ENCODE measurements at regions not wholly inside any gene's neighbourhood (a gene's known extent, or its start where the extent isn't known, plus 50 kb on each side); places are given as distances from the start of the nearest gene placed in this dataset.

DNA sequence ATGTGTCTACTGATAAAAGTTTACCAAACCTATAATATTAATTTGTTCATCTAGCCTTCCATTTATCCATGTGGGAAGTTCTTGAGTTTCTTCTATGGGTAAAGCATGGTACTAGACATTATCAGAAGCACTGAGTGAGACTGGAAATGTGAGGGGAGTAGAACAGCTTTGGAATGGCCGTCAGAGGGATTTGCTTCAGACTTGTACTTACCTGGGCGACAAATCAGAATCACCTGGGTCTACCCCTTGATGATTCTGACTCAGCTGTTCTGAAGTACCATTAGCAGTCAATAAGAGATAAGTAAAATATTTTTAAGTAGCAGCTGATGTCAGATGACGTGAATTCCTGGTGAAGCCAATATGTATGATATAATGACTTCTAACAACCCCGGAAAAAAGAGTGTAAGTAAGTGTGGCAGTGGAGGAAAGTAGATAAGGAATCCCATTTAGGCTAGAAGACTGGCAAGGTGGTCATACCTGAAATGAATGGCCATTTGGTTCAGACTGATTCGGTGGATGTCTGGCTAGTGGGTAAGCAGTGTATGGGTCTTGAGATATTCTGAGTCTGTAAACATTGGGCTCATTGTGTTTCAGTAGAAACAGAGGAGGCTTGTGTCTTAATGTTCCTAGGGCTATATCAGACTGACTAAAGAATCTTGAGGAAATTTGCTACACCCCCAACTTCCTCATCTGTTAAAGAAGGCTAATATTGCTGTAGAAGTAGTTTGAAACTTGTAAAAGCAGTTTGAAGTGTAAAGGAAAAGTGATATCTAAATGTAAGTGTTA is 409.2 kb downstream of the NKX6-1 start:
- no peak overlapping the region for H3K9ac ChIP-seq (ENCODE audit: low read length)
- H3K9me3 ChIP-seq (ENCODE audit: control insufficient read depth, low read depth, low read length): no peaks in the 10 kb centered on the region
- peaks cover 6% of the 10 kb centered on the region for H3K4me1 ChIP-seq (ENCODE audit: control insufficient read depth, low read depth, low read length)
- H3K4me3 ChIP-seq (ENCODE audit: low read length): no peak overlapping the region
- H3K27ac ChIP-seq (ENCODE audit: low read length): no peak overlapping the region
- H3K27me3 ChIP-seq (ENCODE audit: control insufficient read depth, insufficient read depth, low read length): no peaks in the 10 kb centered on the region
- no peaks in the 10 kb centered on the region for H3K36me3 ChIP-seq (ENCODE audit: control insufficient read depth, low read depth, low read length)

DNA sequence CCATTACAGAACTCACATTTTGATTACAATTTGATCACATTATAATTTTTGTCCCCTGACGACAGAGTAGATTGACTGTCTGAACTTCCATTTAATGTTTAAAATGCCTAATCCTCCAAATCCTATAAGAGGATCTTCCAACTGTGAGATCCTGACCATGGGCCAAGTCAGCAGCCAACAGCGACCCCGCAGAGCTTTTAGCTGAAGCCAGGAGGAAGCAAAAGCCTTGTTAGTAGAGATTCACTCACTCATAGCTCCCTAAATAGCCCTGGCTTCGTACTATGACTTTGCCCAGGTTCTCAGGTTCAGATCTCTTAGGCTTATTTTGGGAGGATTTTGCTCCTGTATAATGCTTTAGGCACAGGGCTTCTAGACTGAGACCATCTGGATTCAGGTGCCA is 413.1 kb downstream of the NKX6-1 start:
- Histone ChIP-seq H3K27me3 (ENCODE audit: control insufficient read depth, insufficient read depth, low read length) (no peaks in the 10 kb centered on the region), H3K27ac (ENCODE audit: low read length) (no peak overlapping the region), H3K4me1 (ENCODE audit: control insufficient read depth, low read depth, low read length) (peaks cover 6% of the 10 kb centered on the region), H3K9ac (ENCODE audit: low read length) (no peak overlapping the region), H3K9me3 (ENCODE audit: control insufficient read depth, low read depth, low read length) (no peaks in the 10 kb centered on the region), H3K4me3 (ENCODE audit: low read length) (no peak overlapping the region), H3K36me3 (ENCODE audit: control insufficient read depth, low read depth, low read length) (no peaks in the 10 kb centered on the region)

DNA sequence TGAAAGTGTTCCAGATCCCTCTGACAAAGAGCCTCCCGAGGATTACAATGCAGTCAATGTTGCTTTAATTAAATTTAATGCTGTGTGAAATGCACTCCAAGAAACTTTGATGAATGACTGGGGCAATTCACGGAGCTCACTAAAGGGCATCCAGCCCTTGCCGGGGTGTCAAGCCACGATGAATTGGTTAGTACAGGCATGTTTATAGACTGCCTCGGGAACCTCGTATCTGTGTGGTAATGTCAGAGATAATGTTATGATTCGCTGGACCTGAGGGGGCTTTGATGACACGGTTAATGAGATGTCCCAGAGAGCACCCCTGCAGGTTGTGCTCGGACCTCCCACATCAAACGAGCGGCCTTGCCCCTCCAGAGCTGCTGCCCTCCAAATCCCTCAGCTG is 428.8 kb downstream of the NKX6-1 start:
- no peaks in the 10 kb centered on the region for H3K36me3 ChIP-seq (ENCODE audit: control insufficient read depth, low read depth, low read length)

DNA sequence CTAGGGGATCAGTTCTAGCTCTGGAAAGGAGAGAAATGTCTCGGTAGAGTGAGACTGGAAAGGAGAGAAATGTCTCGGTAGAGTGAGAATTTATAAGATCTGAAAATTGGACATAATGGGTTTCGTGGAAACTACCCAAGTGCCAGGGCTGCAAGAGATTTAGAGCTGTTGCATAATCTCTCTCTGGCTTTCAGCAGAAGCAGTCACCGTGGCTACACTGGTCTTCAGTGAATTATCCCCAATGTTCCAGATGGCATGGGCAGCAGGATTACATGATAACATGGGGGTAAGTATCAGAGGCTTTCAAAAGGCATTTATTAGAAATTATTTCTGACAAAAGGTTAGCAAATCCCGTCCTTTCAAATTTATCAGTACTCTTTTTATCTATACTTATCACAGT is 435.5 kb downstream of the NKX6-1 start:
- H3K4me1 ChIP-seq (ENCODE audit: control insufficient read depth, low read depth, low read length): peaks cover under 1% of the 10 kb centered on the region
- H3K36me3 ChIP-seq (ENCODE audit: control insufficient read depth, low read depth, low read length): no peaks in the 10 kb centered on the region
- no peak overlapping the region for H3K27ac ChIP-seq (ENCODE audit: low read length)
- no peak overlapping the region for H3K4me3 ChIP-seq (ENCODE audit: low read length)
- no peaks in the 10 kb centered on the region for H3K9me3 ChIP-seq (ENCODE audit: control insufficient read depth, low read depth, low read length)
- H3K27me3 ChIP-seq (ENCODE audit: control insufficient read depth, insufficient read depth, low read length): no peaks in the 10 kb centered on the region
- no peak overlapping the region for H3K9ac ChIP-seq (ENCODE audit: low read length)

More for the DNA sequence above, 428.8 kb downstream of the NKX6-1 start:
- peaks cover 7% of the 10 kb centered on the region for H3K4me1 ChIP-seq (ENCODE audit: control insufficient read depth, low read depth, low read length)
- no peaks in the 10 kb centered on the region for H3K9me3 ChIP-seq (ENCODE audit: control insufficient read depth, low read depth, low read length)
- H3K27me3 ChIP-seq (ENCODE audit: control insufficient read depth, insufficient read depth, low read length): no peaks in the 10 kb centered on the region
- H3K4me3 ChIP-seq (ENCODE audit: low read length): no peak overlapping the region
- H3K27ac ChIP-seq (ENCODE audit: low read length): no peak overlapping the region
- no peak overlapping the region for H3K9ac ChIP-seq (ENCODE audit: low read length)

DNA sequence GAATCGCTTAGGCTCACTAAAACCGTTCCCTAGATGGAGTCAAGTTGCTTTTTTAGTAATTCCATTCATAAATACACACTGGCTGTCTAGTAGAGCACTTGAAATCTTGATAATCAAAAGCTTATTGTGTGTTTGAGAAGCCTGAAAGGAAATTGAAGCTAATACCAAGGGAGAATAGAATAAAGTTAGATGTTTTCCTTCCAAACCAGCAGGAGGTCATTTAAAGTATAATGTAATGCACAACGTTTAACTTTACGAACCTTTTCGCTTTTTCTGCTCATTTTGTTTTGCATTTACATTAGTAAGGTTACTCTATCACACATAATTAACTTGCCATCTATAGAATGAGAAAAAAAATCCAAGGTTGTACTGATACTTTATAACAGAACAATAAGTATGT is 440.9 kb downstream of the NKX6-1 start:
- no peak overlapping the region for H3K9ac ChIP-seq (ENCODE audit: low read length)
- H3K4me1 ChIP-seq (ENCODE audit: control insufficient read depth, low read depth, low read length): peaks cover 11% of the 10 kb centered on the region
- no peaks in the 10 kb centered on the region for H3K36me3 ChIP-seq (ENCODE audit: control insufficient read depth, low read depth, low read length)
- H3K4me3 ChIP-seq (ENCODE audit: low read length): no peak overlapping the region
- H3K27me3 ChIP-seq (ENCODE audit: control insufficient read depth, insufficient read depth, low read length): no peaks in the 10 kb centered on the region
- H3K27ac ChIP-seq (ENCODE audit: low read length): no peak overlapping the region
- H3K9me3 ChIP-seq (ENCODE audit: control insufficient read depth, low read depth, low read length): no peaks in the 10 kb centered on the region

DNA sequence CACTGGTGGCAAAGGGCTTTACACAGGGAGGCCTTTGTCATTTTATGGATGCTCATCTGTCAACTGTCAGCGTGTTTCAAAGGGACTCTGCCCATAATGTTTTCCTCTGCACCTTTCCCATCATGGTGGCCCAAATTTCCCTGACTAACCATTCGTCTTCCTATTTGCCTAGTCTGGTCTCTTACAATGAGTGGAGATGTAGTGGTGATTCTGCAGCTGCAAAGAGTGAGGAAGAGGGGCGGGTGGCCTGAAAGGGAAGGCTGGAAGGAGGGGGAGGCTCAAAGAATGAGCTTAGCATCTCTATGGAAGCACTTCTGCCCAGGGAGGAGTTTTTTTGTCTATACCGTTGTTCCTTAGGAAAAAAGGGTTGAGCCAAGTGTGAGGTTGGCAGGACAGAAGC is 447.5 kb downstream of the NKX6-1 start:
- no peak overlapping the region for H3K27ac ChIP-seq (ENCODE audit: low read length)
- H3K36me3 ChIP-seq (ENCODE audit: control insufficient read depth, low read depth, low read length): no peaks in the 10 kb centered on the region
- no peaks in the 10 kb centered on the region for H3K27me3 ChIP-seq (ENCODE audit: control insufficient read depth, insufficient read depth, low read length)
- H3K9me3 ChIP-seq (ENCODE audit: control insufficient read depth, low read depth, low read length): no peaks in the 10 kb centered on the region
- H3K4me1 ChIP-seq (ENCODE audit: control insufficient read depth, low read depth, low read length): peaks cover 28% of the 10 kb centered on the region
- H3K9ac ChIP-seq (ENCODE audit: low read length): no peak overlapping the region
- no peak overlapping the region for H3K4me3 ChIP-seq (ENCODE audit: low read length)

DNA sequence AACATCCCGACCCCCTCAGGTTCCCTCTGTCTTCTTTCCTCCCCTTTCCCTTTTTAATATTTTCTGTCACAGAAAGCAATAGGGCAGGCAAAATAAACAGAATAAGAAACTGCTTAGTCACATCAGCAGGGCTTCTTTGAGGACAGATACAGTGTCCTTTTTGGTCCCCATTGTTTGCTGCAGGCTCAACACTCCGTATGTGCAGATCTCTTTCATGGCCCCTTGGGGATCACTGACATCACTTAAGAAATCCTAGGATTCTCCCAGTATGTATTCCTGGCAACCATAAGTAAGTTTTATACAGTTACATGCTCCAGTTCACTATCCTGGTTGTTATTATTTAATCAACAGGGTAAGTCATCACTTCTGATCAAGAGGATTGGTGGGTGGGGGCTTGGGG is 448.0 kb downstream of the NKX6-1 start:
- Histone ChIP-seq H3K4me1 (ENCODE audit: control insufficient read depth, low read depth, low read length) (peaks cover 28% of the 10 kb centered on the region), H3K27ac (ENCODE audit: low read length) (no peak overlapping the region), H3K27me3 (ENCODE audit: control insufficient read depth, insufficient read depth, low read length) (no peaks in the 10 kb centered on the region), H3K9me3 (ENCODE audit: control insufficient read depth, low read depth, low read length) (no peaks in the 10 kb centered on the region), H3K9ac (ENCODE audit: low read length) (no peak overlapping the region), H3K36me3 (ENCODE audit: control insufficient read depth, low read depth, low read length) (no peaks in the 10 kb centered on the region), H3K4me3 (ENCODE audit: low read length) (no peak overlapping the region)

DNA sequence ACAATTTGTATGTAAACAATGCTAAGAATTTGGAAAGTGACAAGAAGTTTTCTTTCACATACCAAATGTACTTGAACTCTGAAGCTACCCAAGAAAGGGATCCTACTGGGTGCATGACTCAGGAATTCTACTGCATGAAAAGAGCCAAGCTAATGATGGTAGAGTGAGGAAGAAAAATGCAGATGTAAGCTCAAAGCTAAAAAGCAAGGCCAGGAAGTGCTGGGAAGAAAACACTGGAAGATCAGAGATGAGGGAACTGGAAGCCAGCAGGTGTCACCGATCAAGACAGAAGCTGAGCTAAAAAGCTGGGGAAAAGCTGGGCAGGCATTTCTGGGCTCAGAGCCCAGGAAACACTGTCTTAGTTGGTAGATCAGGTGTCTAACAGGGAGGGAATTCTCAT is 449.1 kb downstream of the NKX6-1 start:
- no peak overlapping the region for H3K9ac ChIP-seq (ENCODE audit: low read length)
- H3K4me1 ChIP-seq (ENCODE audit: control insufficient read depth, low read depth, low read length): peaks cover 28% of the 10 kb centered on the region
- no peak overlapping the region for H3K4me3 ChIP-seq (ENCODE audit: low read length)
- H3K9me3 ChIP-seq (ENCODE audit: control insufficient read depth, low read depth, low read length): no peaks in the 10 kb centered on the region
- peak overlapping the region; percentile 3 for H3K27ac ChIP-seq (ENCODE audit: low read length)
- H3K27me3 ChIP-seq (ENCODE audit: control insufficient read depth, insufficient read depth, low read length): no peaks in the 10 kb centered on the region
- no peaks in the 10 kb centered on the region for H3K36me3 ChIP-seq (ENCODE audit: control insufficient read depth, low read depth, low read length)

DNA sequence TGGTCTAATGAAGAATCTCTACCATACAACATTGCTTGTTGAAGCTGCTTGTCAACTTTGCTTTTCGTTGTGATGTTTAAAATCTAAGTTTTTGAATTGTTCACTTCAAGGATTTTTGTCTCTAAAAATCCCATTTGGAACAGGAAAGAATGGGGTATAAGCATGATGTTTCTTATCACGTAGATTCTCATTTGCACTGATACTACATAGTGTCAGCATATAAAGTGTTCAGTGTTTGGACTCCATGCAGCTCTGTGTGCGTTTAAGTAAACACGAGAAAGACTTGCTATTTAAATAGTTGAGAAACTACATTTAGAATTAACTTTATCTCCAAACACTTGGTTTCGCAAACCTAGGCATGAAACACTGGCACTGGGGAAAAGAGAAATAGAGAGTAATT is 452.5 kb downstream of the NKX6-1 start:
- Histone ChIP-seq H3K9me3 (ENCODE audit: control insufficient read depth, low read depth, low read length) (no peaks in the 10 kb centered on the region), H3K36me3 (ENCODE audit: control insufficient read depth, low read depth, low read length) (no peaks in the 10 kb centered on the region), H3K27ac (ENCODE audit: low read length) (no peak overlapping the region), H3K9ac (ENCODE audit: low read length) (no peak overlapping the region), H3K4me3 (ENCODE audit: low read length) (no peak overlapping the region), H3K4me1 (ENCODE audit: control insufficient read depth, low read depth, low read length) (peaks cover 19% of the 10 kb centered on the region), H3K27me3 (ENCODE audit: control insufficient read depth, insufficient read depth, low read length) (no peaks in the 10 kb centered on the region)

DNA sequence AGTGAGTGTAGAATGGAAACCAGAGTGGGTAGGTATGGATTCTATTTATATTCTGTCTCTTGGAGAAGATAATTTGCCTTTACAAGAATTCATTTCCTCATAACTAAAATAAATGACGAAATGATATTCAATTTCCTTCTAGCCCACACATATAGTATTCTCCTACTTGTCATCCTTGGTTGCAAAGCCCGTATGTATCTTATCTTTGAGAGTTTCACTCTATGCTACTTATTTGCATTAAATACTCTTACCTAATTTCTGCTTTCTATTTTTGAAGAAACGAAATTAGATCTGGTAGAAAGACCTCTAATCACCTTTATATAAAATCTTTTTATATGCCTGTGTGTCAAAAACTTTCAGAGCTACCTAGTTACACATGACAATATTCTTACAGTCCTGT is 457.7 kb downstream of the NKX6-1 start:
- Histone ChIP-seq H3K4me3 (ENCODE audit: low read length) (no peak overlapping the region), H3K9ac (ENCODE audit: low read length) (no peak overlapping the region), H3K36me3 (ENCODE audit: control insufficient read depth, low read depth, low read length) (no peaks in the 10 kb centered on the region), H3K9me3 (ENCODE audit: control insufficient read depth, low read depth, low read length) (no peaks in the 10 kb centered on the region), H3K27ac (ENCODE audit: low read length) (no peak overlapping the region), H3K4me1 (ENCODE audit: control insufficient read depth, low read depth, low read length) (no peaks in the 10 kb centered on the region), H3K27me3 (ENCODE audit: control insufficient read depth, insufficient read depth, low read length) (no peaks in the 10 kb centered on the region)

DNA sequence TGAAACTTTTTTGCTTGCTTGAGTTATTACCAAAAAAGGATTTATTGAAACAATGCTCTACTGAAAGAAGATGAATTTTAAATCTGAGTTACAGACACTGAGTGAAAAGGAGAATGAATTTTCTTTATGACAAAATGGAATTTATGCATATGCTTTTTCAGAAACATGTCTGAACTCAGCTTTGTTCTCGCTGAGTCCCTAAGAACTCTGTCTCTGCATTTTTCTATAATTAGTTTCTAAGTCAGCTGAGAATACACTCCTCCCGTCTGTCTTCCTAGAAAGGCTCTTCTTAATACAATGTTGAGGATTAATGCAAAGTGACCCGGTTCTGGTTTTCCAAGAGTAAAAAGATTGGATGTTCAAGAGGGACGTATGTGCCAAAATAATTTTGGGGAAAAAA is 463.5 kb downstream of the NKX6-1 start:
- no peak overlapping the region for H3K9ac ChIP-seq (ENCODE audit: low read length)
- H3K27me3 ChIP-seq (ENCODE audit: control insufficient read depth, insufficient read depth, low read length): no peaks in the 10 kb centered on the region
- H3K4me3 ChIP-seq (ENCODE audit: low read length): no peak overlapping the region
- no peak overlapping the region for H3K27ac ChIP-seq (ENCODE audit: low read length)
- no peaks in the 10 kb centered on the region for H3K36me3 ChIP-seq (ENCODE audit: control insufficient read depth, low read depth, low read length)
- no peaks in the 10 kb centered on the region for H3K9me3 ChIP-seq (ENCODE audit: control insufficient read depth, low read depth, low read length)
- H3K4me1 ChIP-seq (ENCODE audit: control insufficient read depth, low read depth, low read length): no peaks in the 10 kb centered on the region

DNA sequence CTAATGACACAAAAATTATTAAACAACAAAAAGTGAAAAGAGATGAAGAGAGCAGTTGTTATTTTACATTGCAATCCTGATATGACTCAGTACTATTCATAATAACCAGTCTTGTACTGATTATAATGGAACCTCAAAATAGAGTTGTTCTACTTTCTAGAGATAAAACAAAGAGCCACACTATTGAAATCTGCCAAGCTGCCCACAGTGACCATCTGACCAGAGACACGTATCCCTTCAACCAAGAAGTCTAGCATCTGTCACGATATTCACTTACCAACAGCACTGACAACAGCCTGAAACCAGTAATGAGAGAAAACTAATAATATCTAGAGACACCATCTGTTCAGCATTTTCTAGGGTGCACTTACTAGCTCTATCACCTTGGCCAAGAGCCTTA is 466.7 kb downstream of the NKX6-1 start:
- Histone ChIP-seq H3K27ac (ENCODE audit: low read length) (no peak overlapping the region), H3K27me3 (ENCODE audit: control insufficient read depth, insufficient read depth, low read length) (no peaks in the 10 kb centered on the region), H3K36me3 (ENCODE audit: control insufficient read depth, low read depth, low read length) (no peaks in the 10 kb centered on the region), H3K4me3 (ENCODE audit: low read length) (no peak overlapping the region), H3K9ac (ENCODE audit: low read length) (no peak overlapping the region), H3K4me1 (ENCODE audit: control insufficient read depth, low read depth, low read length) (no peaks in the 10 kb centered on the region), H3K9me3 (ENCODE audit: control insufficient read depth, low read depth, low read length) (no peaks in the 10 kb centered on the region)

All from iPS-18a (cell line).